SU-DHL-6 (cell line): ENCODE measurements at regions not wholly inside any gene's neighbourhood (a gene's known extent, or its start where the extent isn't known, plus 50 kb on each side); places are given as distances from the start of the nearest gene placed in this dataset.

Experiments used
- EZH2phosphoT487 ChIP-seq: fragments of 200-600 bp; sonication (generic), shearing (Covaris generic); conservative IDR thresholded peaks from 2 replicates; pipeline ENCODE4 v1.6.1; 2018; ENCODE audit warnings: mild to moderate bottlenecking, antibody characterized with exemption, low read length, moderate library complexity, mixed read lengths
- TF ChIP-seq, protein P1 (sequence below): fragments of 200-600 bp; sonication (generic); IDR thresholded peaks from one replicate; pipeline ENCODE4 v1.5.1; 2017; ENCODE audit warnings: antibody characterized with exemption, mild to moderate bottlenecking, low read length, moderate library complexity; ENCODE audit not compliant: insufficient read depth, poor library complexity, severe bottlenecking

DNA sequence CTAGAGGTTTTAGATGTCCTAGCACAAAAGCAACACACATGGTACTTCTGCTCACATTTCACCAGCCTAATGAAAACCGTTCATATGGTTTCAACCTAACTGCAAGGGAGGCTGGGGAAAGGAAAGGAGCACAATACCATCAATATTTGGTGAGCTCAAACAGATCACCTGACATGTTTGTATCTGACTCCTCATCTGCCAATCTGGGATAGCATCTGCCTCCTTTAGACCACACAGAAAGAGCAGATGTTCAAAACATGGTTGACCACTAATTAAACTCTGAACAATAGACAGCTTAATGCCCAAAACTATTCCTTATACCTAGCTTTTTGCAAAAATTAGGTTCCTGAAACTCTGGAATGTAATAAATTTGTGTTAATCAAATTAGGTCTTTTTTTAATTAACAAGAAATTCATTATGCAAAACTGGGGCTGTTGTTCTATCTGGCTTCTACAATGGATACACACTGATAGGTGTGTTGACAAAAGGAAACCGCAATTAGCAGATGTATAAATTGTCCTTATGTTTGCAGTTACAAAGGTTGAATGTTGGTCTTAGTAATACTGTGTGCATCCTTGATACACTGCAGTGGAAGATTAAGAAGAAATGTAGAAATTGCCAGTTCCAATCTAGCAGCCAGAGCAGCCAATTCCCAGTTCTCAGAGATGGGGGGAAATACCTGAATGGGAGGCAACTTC is 89.3 kb downstream of the DUSP6 start:
- TF ChIP-seq, protein P1, sequence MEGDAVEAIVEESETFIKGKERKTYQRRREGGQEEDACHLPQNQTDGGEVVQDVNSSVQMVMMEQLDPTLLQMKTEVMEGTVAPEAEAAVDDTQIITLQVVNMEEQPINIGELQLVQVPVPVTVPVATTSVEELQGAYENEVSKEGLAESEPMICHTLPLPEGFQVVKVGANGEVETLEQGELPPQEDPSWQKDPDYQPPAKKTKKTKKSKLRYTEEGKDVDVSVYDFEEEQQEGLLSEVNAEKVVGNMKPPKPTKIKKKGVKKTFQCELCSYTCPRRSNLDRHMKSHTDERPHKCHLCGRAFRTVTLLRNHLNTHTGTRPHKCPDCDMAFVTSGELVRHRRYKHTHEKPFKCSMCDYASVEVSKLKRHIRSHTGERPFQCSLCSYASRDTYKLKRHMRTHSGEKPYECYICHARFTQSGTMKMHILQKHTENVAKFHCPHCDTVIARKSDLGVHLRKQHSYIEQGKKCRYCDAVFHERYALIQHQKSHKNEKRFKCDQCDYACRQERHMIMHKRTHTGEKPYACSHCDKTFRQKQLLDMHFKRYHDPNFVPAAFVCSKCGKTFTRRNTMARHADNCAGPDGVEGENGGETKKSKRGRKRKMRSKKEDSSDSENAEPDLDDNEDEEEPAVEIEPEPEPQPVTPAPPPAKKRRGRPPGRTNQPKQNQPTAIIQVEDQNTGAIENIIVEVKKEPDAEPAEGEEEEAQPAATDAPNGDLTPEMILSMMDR: no peak
- TF ChIP-seq EZH2phosphoT487: no peak
